Esophagus muscularis mucosa (tissue), 4 donors: ENCODE measurements at regions not wholly inside any gene's neighbourhood (a gene's known extent, or its start where the extent isn't known, plus 50 kb on each side); places are given as distances from the start of the nearest gene placed in this dataset.

ENCODE experiments used
- DNase-seq: peaks from one replicate; pipeline ENCODE4 v3.0.0-alpha.2; 2017; ENCODE audit errors: extremely low spot score
- H3K27ac ChIP-seq, 4 donors: fragments of 200-600 bp; sonication (generic); replicated peaks in 1 of 4; 1 replicate in 3 of 4; 2 replicates in 1 of 4; pipeline ENCODE4 v1.5.1; 2016 to 2019; ENCODE audit warnings: mild to moderate bottlenecking in 1 of 4
- H3K27me3 ChIP-seq, 4 donors: fragments of 200-600 bp; sonication (generic); one replicate each; pipeline versions ENCODE4 v1.5.1 to v1.6.0; 2016 to 2019
- H3K36me3 ChIP-seq, 4 donors: fragments of 200-600 bp; sonication (generic); one replicate each; pipeline ENCODE4 v1.5.1; 2016 to 2019
- H3K4me1 ChIP-seq, 4 donors: fragments of 200-600 bp; sonication (generic); one replicate each; pipeline ENCODE4 v1.5.1; 2016 to 2019
- H3K4me3 ChIP-seq, 4 donors: fragments of 200-600 bp; sonication (generic); 1 replicate in 2 of 4; 2 replicates in 2 of 4; pipeline ENCODE4 v1.5.1; 2016 to 2019; ENCODE audit warnings: mild to moderate bottlenecking in 4 of 4, moderate library complexity in 1 of 4
- H3K9me3 ChIP-seq, 4 donors: fragments of 200-600 bp; sonication (generic); 1 replicate in 3 of 4; 2 replicates in 1 of 4; pipeline ENCODE4 v1.5.1; 2016 to 2019
- CTCF ChIP-seq, 3 experiments: fragments of 200-600 bp in 2 of 3; fragments of 450-650 bp in 1 of 3; sonication (generic) in 2 of 3; IDR thresholded peaks; one replicate each; pipeline ENCODE4 v1.5.1; 2017 to 2019; ENCODE audit warnings: antibody characterized with exemption in 3 of 3, mild to moderate bottlenecking in 2 of 3, moderate library complexity in 1 of 3
- EP300 ChIP-seq: sonication (generic); formaldehyde crosslinking; IDR thresholded peaks from one replicate; pipeline ENCODE4 v1.6.1; 2017; ENCODE audit warnings: antibody characterized with exemption
- POLR2A ChIP-seq: fragments of 450-650 bp; IDR thresholded peaks from one replicate; pipeline ENCODE4 v1.6.1; 2017; ENCODE audit warnings: antibody characterized with exemption, moderate library complexity, mild to moderate bottlenecking, low read depth
- POLR2AphosphoS5 ChIP-seq, 2 donors: sonication (generic); formaldehyde crosslinking; IDR thresholded peaks; one replicate each; pipeline ENCODE4 v1.6.1; 2017; ENCODE audit warnings: antibody characterized with exemption in 2 of 2
- WGBS: methylation state at CpG from one replicate; pipeline ENCODE4 v1.1.5; 2018; 5-methylcytosine and 5-hydroxymethylcytosine counted together
- intact Hi-C: fragments of 100-400 bp; cut with DNase I; formaldehyde crosslinking; loops from one replicate; pipeline ENCODE4 v1.15.1; 2023

- TF ChIP-seq POLR2A (no peak), POLR2AphosphoS5 (IDR thresholded peaks at IDR 0.05) (no peak), EP300 (no peak), CTCF (IDR thresholded peaks at IDR 0.05) (no peak)
- Histone ChIP-seq H3K36me3 (no peaks in the 10 kb centered on the region), H3K4me3 (no peak overlapping the region), H3K27me3 (peaks cover 0 to 20% (median 0%) of the 10 kb centered on the region in 4 donors), H3K27ac (no peak overlapping the region), H3K4me1 (no peaks in the 10 kb centered on the region), H3K9me3 (no peaks in the 10 kb centered on the region)
- no peak for DNase-seq
- 81% methylated on average over 30 of the region's 36 CpGs for WGBS
- intact Hi-C loops, result no loop called here
These were observed 98.3 kb downstream of the HMX1 start for GRCh38 chr4:8773124-8773931.

- H3K4me3 ChIP-seq, result no peak overlapping the region
- TF ChIP-seq EP300 (no peak), POLR2A (no peak), POLR2AphosphoS5 (IDR thresholded peaks at IDR 0.05) (no peak), CTCF (IDR thresholded peaks at IDR 0.05) (no peak)
- H3K4me1 ChIP-seq, result no peaks in the 10 kb centered on the region
- no peak overlapping the region for H3K27ac ChIP-seq
- no peaks in the 10 kb centered on the region for H3K36me3 ChIP-seq
- no peak for DNase-seq
- peaks cover 0 to 27% (median 0%) of the 10 kb centered on the region in 4 donors for H3K27me3 ChIP-seq
- 86% methylated on average over 12 of the region's 14 CpGs for WGBS
- H3K9me3 ChIP-seq, result no peaks in the 10 kb centered on the region
- intact Hi-C loops, result no loop called here
These were observed 99.0 kb downstream of the HMX1 start for GRCh38 chr4:8772499-8773123.

GRCh38 chr4:8771666-8772065 lies 100.0 kb downstream of the HMX1 start:
- TF ChIP-seq POLR2AphosphoS5 (IDR thresholded peaks at IDR 0.05), result no peak
- no peak for TF ChIP-seq CTCF (IDR thresholded peaks at IDR 0.05)
- TF ChIP-seq EP300, result no peak
- no peak for TF ChIP-seq POLR2A
- Histone ChIP-seq H3K36me3 (no peaks in the 10 kb centered on the region), H3K27me3 (peaks cover 0 to 33% (median 0%) of the 10 kb centered on the region in 4 donors), H3K4me1 (no peaks in the 10 kb centered on the region), H3K9me3 (no peaks in the 10 kb centered on the region), H3K4me3 (no peak overlapping the region), H3K27ac (no peak overlapping the region)
- WGBS, result 72% methylated on average over 7 of the region's 10 CpGs
- no peak for DNase-seq
- intact Hi-C loops, result no loop called here

- no peak overlapping the region for H3K4me3 ChIP-seq
- H3K27ac ChIP-seq, result no peak overlapping the region
- H3K4me1 ChIP-seq, result no peaks in the 10 kb centered on the region
- intact Hi-C loops, result no loop called here
- TF ChIP-seq POLR2AphosphoS5 (IDR thresholded peaks at IDR 0.05) (no peak), POLR2A (no peak), CTCF (IDR thresholded peaks at IDR 0.05) (no peak), EP300 (no peak)
- peaks cover 0 to 33% (median 0%) of the 10 kb centered on the region in 4 donors for H3K27me3 ChIP-seq
- DNase-seq, result no peak
- WGBS, result 29% methylated on average over 7 of the region's 8 CpGs
- H3K9me3 ChIP-seq, result no peaks in the 10 kb centered on the region
- H3K36me3 ChIP-seq, result no peaks in the 10 kb centered on the region
These were observed 100.4 kb downstream of the HMX1 start for GRCh38 chr4:8771258-8771590.
